CD14-positive monocyte (primary cell): ENCODE measurements at regions not wholly inside any gene's neighbourhood (a gene's known extent, or its start where the extent isn't known, plus 50 kb on each side); places are given as distances from the start of the nearest gene placed in this dataset.

Experiments
- DNase-seq, 3 donors: peaks; one replicate each; pipeline ENCODE4 v3.0.0-alpha.2; 2011 to 2022
- H2AFZ ChIP-seq: 2 replicates; pipeline ENCODE4 v1.6.0; 2012; ENCODE audit warnings: mild to moderate bottlenecking, low read depth, low read length, inconsistent platforms; ENCODE audit not compliant: insufficient read depth, poor library complexity, severe bottlenecking
- H3K27ac ChIP-seq, 2 donors: 1 replicate in 1 of 2; 2 replicates in 1 of 2; pipeline ENCODE4 v1.5.1; 2012 to 2013; ENCODE audit warnings: low read length in 2 of 2, control low read depth in 1 of 2, inconsistent platforms in 1 of 2, low read depth in 1 of 2, mild to moderate bottlenecking in 1 of 2
- H3K27me3 ChIP-seq, 2 donors: one replicate each; pipeline versions ENCODE4 v1.6.0 to v1.6.1; 2011 to 2013; ENCODE audit warnings: low read length in 2 of 2; ENCODE audit not compliant: control insufficient read depth in 2 of 2, insufficient read depth in 2 of 2
- H3K36me3 ChIP-seq, 2 donors: replicated peaks in 1 of 2; 1 replicate in 1 of 2; 2 replicates in 1 of 2; pipeline versions ENCODE4 v1.5.1 to v1.6.1; 2012 to 2013; ENCODE audit warnings: low read length in 2 of 2, control low read depth in 1 of 2, inconsistent platforms in 1 of 2, mild to moderate bottlenecking in 1 of 2; ENCODE audit not compliant: insufficient read depth in 2 of 2, control insufficient read depth in 1 of 2
- H3K4me1 ChIP-seq, 2 donors: 1 replicate in 1 of 2; 2 replicates in 1 of 2; pipeline versions ENCODE4 v1.5.1 to v1.6.1; 2012 to 2013; ENCODE audit warnings: low read length in 2 of 2, control low read depth in 1 of 2, inconsistent platforms in 1 of 2, mild to moderate bottlenecking in 1 of 2, moderate library complexity in 1 of 2; ENCODE audit not compliant: insufficient read depth in 2 of 2, control insufficient read depth in 1 of 2
- H3K4me2 ChIP-seq: replicated peaks from 2 replicates; pipeline ENCODE3; 2012; ENCODE audit warnings: low read length, moderate library complexity, mild to moderate bottlenecking; ENCODE audit not compliant: poor library complexity, severe bottlenecking; ENCODE audit errors: extremely low read depth
- H3K4me3 ChIP-seq, 3 experiments: fragments of 200-600 bp in 1 of 3; sonication (generic) in 1 of 3; replicated peaks in 1 of 3; 1 replicate in 2 of 3; 2 replicates in 1 of 3; pipeline ENCODE4 v1.5.1; 2011 to 2013; ENCODE audit warnings: low read length in 3 of 3, mild to moderate bottlenecking in 3 of 3, control low read depth in 2 of 3, low read depth in 2 of 3, inconsistent platforms in 1 of 3, moderate library complexity in 1 of 3
- H3K79me2 ChIP-seq: 2 replicates; pipeline ENCODE4 v1.6.0; 2012; ENCODE audit warnings: mild to moderate bottlenecking, control low read depth, inconsistent platforms, low read length, moderate library complexity; ENCODE audit not compliant: insufficient read depth
- H3K9ac ChIP-seq: 2 replicates; pipeline ENCODE4 v1.6.0; 2017; ENCODE audit warnings: low read length, mild to moderate bottlenecking; ENCODE audit not compliant: insufficient read depth, poor library complexity, severe bottlenecking
- H3K9me3 ChIP-seq, 2 donors: replicated peaks in 1 of 2; 1 replicate in 1 of 2; 2 replicates in 1 of 2; pipeline versions ENCODE4 v1.5.1 to v1.6.1; 2012 to 2013; ENCODE audit warnings: low read length in 2 of 2, control low read depth in 1 of 2; ENCODE audit not compliant: control insufficient read depth in 1 of 2, insufficient read depth in 1 of 2
- H4K20me1 ChIP-seq: 2 replicates; pipeline ENCODE4 v1.6.0; 2012; ENCODE audit warnings: mild to moderate bottlenecking, low read length, control low read depth, moderate library complexity; ENCODE audit not compliant: insufficient read depth
- H3K27ac Mint-ChIP-seq, 7 donors: one replicate each; pipeline ENCODE4 v1.8.0; 2020; ENCODE audit warnings: mild to moderate bottlenecking in 7 of 7, mixed read lengths in 7 of 7, moderate library complexity in 6 of 7, inconsistent platforms in 2 of 7
- H3K27me3 Mint-ChIP-seq, 3 donors: one replicate each; pipeline ENCODE4 v1.8.0; 2021 to 2022; ENCODE audit warnings: low read depth in 3 of 3, mild to moderate bottlenecking in 3 of 3, mixed read lengths in 3 of 3, moderate library complexity in 3 of 3, inconsistent platforms in 1 of 3
- H3K36me3 Mint-ChIP-seq, 2 donors: one replicate each; pipeline ENCODE4 v1.8.0; 2020; ENCODE audit warnings: mixed read lengths in 2 of 2, inconsistent platforms in 1 of 2, mild to moderate bottlenecking in 1 of 2
- H3K4me1 Mint-ChIP-seq: one replicate; pipeline ENCODE4 v1.8.0; 2020; ENCODE audit warnings: mild to moderate bottlenecking, mixed read lengths
- H3K4me3 Mint-ChIP-seq, 2 donors: one replicate each; pipeline ENCODE4 v1.8.0; 2020; ENCODE audit warnings: mild to moderate bottlenecking in 2 of 2, mixed read lengths in 2 of 2, moderate library complexity in 1 of 2
- H3K9me3 Mint-ChIP-seq, 7 donors: one replicate each; pipeline ENCODE4 v1.8.0; 2020 to 2022; ENCODE audit warnings: mixed read lengths in 7 of 7, mild to moderate bottlenecking in 6 of 7, moderate library complexity in 6 of 7, inconsistent platforms in 2 of 7
- WGBS: methylation state at CpG from one replicate; pipeline ENCODE4 v1.1.5; 2013; ENCODE audit warnings: missing lambda C conversion rate; ENCODE audit not compliant: insufficient coverage; 5-methylcytosine and 5-hydroxymethylcytosine counted together
- intact Hi-C, 2 donors: fragments of 100-400 bp; cut with micrococcal nuclease; formaldehyde crosslinking; loops; one replicate each; pipeline versions ENCODE4 v1.15.0 to v1.15.1; 2023
- TF ChIP-seq, protein P1 (sequence below): fragments of 200-600 bp; IDR thresholded peaks from one replicate; pipeline ENCODE4 v1.8.0; 2022; ENCODE audit warnings: antibody characterized with exemption, mild to moderate bottlenecking

- WGBS: no CpG with 5 or more reads among the region's 2 CpGs
Measured at GRCh38 chr2:72051204-72051603, 96.5 kb downstream of the CYP26B1 start.

DNA sequence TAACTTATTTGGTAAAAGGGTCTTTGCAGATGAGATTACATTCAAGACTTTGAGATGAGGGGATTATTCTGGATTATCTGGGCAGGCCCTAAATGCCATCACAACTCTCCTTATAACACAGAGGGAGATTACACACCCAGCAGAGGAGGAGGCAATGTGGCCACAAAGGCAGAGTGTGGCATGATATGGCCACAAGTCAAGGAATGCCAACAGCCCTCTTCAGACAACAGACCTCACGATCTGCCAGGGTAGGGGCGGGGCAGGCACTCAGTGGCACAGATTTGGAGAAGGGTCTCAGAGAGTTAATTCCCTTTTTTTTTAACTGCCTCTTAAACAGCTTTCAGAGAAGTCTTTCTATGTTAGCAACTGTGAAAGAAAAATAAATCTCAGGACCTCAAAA is 96.9 kb downstream of the CYP26B1 start:
- Mint-ChIP-seq H3K27ac (no peak overlapping the region), H3K36me3 (no peaks in the 10 kb centered on the region), H3K27me3 (peaks cover 0 to 3% (median 2%) of the 10 kb centered on the region in 3 donors), H3K9me3 (peaks cover 3 to 11% (median 9%) of the 10 kb centered on the region in 7 donors), H3K4me1 (no peaks in the 10 kb centered on the region), H3K4me3 (no peak overlapping the region)
- no CpG with 5 or more reads among the region's 2 CpGs for WGBS
- DNase-seq: no peak
- TF ChIP-seq, protein P1, sequence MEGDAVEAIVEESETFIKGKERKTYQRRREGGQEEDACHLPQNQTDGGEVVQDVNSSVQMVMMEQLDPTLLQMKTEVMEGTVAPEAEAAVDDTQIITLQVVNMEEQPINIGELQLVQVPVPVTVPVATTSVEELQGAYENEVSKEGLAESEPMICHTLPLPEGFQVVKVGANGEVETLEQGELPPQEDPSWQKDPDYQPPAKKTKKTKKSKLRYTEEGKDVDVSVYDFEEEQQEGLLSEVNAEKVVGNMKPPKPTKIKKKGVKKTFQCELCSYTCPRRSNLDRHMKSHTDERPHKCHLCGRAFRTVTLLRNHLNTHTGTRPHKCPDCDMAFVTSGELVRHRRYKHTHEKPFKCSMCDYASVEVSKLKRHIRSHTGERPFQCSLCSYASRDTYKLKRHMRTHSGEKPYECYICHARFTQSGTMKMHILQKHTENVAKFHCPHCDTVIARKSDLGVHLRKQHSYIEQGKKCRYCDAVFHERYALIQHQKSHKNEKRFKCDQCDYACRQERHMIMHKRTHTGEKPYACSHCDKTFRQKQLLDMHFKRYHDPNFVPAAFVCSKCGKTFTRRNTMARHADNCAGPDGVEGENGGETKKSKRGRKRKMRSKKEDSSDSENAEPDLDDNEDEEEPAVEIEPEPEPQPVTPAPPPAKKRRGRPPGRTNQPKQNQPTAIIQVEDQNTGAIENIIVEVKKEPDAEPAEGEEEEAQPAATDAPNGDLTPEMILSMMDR: no peak
- no peak overlapping the region for H3K4me2 ChIP-seq
- no peaks in the 10 kb centered on the region for H4K20me1 ChIP-seq
- H3K4me1 ChIP-seq: no peaks in the 10 kb centered on the region
- H3K4me3 ChIP-seq: no peak overlapping the region
- no peak overlapping the region for H2AFZ ChIP-seq
- H3K27ac ChIP-seq: no peak overlapping the region
- H3K9me3 ChIP-seq: peaks cover 0 to 7% of the 10 kb centered on the region in 2 donors
- no peak overlapping the region for H3K9ac ChIP-seq
- H3K36me3 ChIP-seq: no peaks in the 10 kb centered on the region
- intact Hi-C loops: no loop called here
- no peaks in the 10 kb centered on the region for H3K79me2 ChIP-seq
- no peaks in the 10 kb centered on the region for H3K27me3 ChIP-seq

More at GRCh38 chr2:72051204-72051603, 96.5 kb downstream of the CYP26B1 start:
- Mint-ChIP-seq H3K27ac (no peak overlapping the region), H3K4me1 (no peaks in the 10 kb centered on the region), H3K9me3 (peaks cover 3 to 11% (median 9%) of the 10 kb centered on the region in 7 donors), H3K4me3 (no peak overlapping the region), H3K27me3 (peaks cover 0 to 3% (median 2%) of the 10 kb centered on the region in 3 donors), H3K36me3 (no peaks in the 10 kb centered on the region)
- no peaks in the 10 kb centered on the region for H3K27me3 ChIP-seq
- no peak overlapping the region for H3K27ac ChIP-seq
- TF ChIP-seq, protein P1: no peak
- no peak overlapping the region for H3K4me2 ChIP-seq
- H4K20me1 ChIP-seq: no peaks in the 10 kb centered on the region
- DNase-seq: no peak
- intact Hi-C loops: no loop called here
- no peaks in the 10 kb centered on the region for H3K79me2 ChIP-seq
- no peak overlapping the region for H3K9ac ChIP-seq
- peaks cover 0 to 7% of the 10 kb centered on the region in 2 donors for H3K9me3 ChIP-seq
- H3K4me3 ChIP-seq: no peak overlapping the region
- H2AFZ ChIP-seq: no peak overlapping the region
- no peaks in the 10 kb centered on the region for H3K36me3 ChIP-seq
- no peaks in the 10 kb centered on the region for H3K4me1 ChIP-seq
